G401 (cell line): ENCODE measurements at regions not wholly inside any gene's neighbourhood (a gene's known extent, or its start where the extent isn't known, plus 50 kb on each side); places are given as distances from the start of the nearest gene placed in this dataset.

Experiments used
- DNase-seq: peaks from one replicate; pipeline ENCODE4 v3.0.0-alpha.2; 2015; ENCODE audit warnings: low spot score
- in situ Hi-C: cut with HindIII; loops from 2 replicates; pipeline ENCODE4 v1.10.0; 2016; ENCODE audit warnings: low sequenced_read_pairs, mixed read lengths

DNA sequence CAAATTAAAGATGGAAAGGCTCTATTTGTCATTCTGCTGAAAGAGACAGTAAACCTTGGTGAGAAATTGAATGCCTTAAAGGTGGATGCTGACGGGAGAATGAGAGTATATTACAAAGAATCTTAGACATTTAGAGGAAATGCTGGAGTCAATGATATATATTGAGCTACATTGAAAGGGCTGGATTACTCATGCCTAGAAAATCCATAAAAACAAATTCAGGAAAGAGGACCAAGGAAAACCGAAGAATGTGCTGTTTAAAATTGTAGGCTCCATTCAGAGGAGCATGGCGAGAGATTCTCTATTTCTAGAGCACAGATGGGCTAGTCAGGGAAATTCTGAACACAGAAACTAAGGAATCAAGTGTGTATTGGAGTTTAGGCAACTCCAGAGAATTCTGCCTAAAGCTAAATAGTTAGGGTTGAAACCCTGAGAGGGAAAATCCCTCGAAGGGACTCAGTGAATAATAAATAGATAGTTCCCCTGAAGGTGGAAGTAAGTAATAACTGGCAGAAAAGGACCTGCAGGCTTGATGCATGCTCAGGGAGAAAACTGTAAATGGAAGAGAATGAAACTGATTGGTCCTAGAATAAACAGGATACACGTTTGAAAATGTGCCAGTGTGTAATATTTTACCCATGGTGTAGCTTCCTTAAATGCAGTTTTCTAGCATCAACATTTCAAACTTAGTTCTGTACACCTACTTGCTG, 1532.4 kb upstream of the TENM3 start:
- no peak for DNase-seq
- in situ Hi-C loops = no loop called here

DNA sequence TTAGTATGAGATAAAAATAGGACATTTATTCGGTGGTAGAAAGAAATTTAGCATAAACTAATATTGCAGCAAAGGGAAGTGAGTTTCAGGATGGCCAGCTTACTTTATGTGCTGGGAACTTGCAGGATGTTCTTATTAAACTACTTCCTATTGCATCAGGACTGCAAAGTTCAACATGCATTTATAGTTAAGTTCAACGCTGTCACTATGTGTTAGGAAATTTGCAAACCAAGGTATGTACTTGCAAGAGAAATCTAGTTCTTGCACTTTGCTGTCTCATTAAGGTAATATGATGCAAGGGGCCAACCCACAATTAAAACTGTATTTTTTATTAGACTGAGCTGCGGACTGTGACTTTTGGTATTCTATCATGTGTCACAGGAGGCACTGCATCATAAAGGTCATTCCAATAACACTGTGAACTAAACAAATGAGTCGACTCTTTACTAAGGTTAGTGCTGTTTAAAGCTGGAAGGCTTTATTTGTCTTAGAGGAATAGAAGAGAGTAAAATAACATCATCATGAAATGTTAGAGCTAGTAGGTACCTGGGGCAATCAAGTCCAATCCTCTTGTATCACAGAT, 1525.7 kb upstream of the TENM3 start:
- DNase-seq = no peak
- in situ Hi-C loops = no loop called here

DNA sequence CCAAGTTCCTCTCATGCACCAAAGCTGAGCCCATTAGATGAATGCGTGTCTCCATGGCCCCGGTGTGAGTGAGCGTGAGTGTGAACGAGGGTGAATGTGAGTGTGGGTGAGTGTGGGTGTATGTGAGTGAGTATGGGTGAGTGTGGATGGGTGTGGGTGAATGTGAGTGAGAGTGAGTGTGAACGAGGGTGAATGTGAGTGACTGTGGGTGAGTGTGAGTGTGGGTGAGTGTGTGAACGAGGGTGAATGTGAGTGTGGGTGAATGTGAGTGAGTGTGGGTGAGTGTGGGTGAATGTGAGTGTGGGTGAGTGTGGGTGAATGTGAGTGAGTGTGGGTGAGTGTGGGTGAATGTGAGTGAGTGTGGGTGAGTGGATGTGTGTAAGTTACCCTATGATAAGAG, 1521.8 kb upstream of the TENM3 start:
- in situ Hi-C loops = no loop called here
- no peak for DNase-seq

- no peak for DNase-seq
- in situ Hi-C loops = no loop called here
Observed at GRCh38 chr4:180726611-180727010, 1516.6 kb upstream of the TENM3 start.

DNA sequence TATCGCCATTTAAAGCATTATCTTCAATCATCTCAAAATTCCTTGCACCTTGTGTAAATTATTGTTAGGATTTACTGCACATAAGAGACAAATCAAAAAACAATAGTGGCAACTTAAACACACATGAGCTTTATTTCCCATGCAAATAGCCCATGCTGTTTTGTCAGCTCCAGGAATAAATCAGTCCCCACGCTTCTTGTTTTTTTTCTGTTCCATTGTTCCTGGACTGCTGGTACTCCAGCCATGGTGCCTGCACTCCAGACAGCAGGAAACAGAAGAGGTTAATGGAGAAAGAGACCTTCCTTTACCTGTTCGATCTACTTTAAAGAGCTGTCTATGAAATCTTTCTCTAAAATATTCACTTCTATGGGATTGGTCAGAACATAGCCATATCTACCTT, 1515.7 kb upstream of the TENM3 start:
- no peak for DNase-seq
- in situ Hi-C loops = no loop called here

- in situ Hi-C loops = no loop called here
- DNase-seq = no peak
Observed at GRCh38 chr4:180734753-180735432, 1508.3 kb upstream of the TENM3 start.

DNA sequence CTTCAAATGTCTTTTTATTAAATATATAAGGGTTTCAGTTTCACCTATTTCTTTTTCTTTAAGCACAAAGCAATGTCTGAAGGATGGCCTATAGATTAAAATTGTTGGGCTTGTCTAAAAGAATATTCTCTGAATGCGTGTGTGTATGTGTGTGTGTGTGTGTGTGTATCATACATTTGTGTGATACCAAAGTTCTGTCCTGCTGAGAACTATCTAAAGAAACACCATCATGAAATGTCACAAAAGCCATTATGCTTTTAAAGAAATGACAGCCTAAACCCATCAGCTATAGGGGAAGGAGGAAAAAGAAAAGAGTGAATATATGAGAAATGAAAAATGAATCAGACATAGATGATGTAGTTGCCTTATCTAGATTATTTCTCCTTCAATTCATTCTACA, 1501.5 kb upstream of the TENM3 start:
- in situ Hi-C loops = no loop called here
- no peak for DNase-seq

DNA sequence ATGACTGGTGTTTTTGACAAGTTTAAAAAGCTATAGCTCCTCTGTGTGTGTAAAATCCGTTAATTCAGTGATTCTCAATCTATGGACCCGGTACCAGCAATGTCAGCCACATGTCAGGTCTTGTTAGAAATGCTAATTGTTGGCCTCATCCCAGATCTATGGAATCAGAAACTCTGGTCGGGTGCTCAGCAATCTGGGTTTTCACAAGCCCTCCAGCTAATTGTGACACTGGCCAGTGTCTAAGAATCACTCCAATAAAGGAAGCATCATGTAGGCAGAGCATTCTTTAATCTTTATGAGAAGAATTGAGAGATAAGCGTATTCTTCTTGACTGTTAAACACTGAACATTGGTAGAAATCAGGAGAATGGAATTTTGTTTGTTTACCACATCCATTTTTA, 1498.2 kb upstream of the TENM3 start:
- no peak for DNase-seq
- in situ Hi-C loops = no loop called here

DNA sequence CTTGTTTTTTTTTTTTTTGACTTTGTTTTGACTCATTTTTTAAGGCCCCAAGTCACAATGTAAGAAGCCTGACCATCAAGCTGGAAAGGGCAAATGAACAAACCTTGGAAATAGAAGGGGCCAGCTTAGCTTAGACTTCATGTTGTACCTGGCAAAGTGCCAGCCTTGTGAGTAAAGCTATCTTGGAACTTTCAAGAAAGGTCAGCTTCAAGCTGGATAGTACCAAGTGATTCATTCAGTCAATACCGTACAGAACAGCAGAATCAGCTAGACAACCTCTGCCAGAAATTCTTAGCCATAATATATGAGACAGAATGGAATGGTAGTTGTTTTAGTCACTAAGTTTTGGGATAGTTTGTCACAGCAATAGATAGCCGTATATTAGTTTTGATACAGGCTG, 1492.2 kb upstream of the TENM3 start:
- DNase-seq = no peak
- in situ Hi-C loops = no loop called here

DNA sequence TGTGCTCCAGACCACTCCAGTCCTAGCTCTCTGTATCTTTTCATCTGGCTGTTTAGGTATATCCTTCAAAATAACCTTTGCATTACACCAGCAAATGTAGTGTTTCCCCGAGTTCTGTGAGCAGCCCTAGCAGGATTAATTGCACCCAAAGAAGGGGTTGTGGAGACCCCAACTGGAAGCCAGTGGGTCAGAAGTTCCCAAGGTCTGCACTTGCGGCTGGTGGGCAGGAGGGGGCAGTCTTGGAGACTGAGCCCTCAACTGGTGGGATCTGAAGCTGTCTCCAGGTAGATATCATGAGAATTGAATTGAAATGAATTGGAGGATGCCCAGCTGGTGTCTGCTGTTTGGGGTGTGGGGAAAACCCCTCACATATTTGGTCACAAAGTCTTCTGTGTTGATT, 1485.3 kb upstream of the TENM3 start:
- in situ Hi-C loops = no loop called here
- DNase-seq = no peak

- no peak for DNase-seq
- in situ Hi-C loops = no loop called here
Observed at GRCh38 chr4:180766045-180766444, 1477.2 kb upstream of the TENM3 start.

GRCh38 chr4:180766944-180767729, 1476.1 kb upstream of the TENM3 start:
- DNase-seq = no peak
- in situ Hi-C loops = no loop called here

DNA sequence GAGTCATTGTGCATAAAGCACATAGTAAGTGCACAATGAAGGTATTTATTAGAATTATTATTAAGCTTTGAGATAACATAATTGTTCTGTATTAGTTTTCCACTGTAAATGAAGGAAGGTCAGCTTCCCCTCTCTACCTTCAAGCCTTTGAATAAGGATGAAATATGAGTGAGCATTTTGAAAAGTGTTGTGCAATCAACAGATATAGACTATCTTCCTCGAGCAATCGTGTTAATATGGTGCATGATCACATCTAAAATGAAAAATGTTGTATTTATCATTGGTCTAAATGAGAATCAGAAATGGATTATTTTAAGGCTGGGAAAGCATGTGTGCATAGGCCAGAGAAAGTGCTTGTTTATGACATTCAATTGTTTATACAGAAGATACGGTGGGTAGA, 1474.6 kb upstream of the TENM3 start:
- in situ Hi-C loops = no loop called here
- DNase-seq = no peak

- no peak for DNase-seq
- in situ Hi-C loops = no loop called here
Observed at GRCh38 chr4:180769791-180770190, 1473.4 kb upstream of the TENM3 start.

- in situ Hi-C loops = no loop called here
Observed at GRCh38 chr4:180770265-180770664, 1472.9 kb upstream of the TENM3 start.

DNA sequence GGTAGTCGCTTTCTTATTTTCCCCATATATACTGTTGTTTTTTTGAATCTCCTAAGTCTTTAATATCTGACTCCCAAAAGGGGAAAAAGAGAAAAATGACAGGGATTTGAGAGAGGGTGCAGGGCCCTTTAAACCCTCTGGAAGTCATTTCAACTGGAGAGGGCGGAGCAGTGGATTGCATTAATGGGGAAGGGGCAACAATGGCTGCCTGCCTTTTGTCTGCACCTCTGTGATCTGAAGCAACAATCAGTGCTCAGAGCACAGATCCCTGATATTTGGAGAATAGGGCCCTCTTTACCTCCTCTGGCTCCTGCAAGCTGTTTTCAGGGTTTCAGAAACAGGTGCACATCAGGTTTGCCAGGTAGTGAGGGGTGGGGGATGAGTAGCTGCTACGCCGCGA, 1458.3 kb upstream of the TENM3 start:
- DNase-seq = no peak
- in situ Hi-C loops = no loop called here

More at GRCh38 chr4:180770265-180770664, 1472.9 kb upstream of the TENM3 start:
- no peak for DNase-seq

DNA sequence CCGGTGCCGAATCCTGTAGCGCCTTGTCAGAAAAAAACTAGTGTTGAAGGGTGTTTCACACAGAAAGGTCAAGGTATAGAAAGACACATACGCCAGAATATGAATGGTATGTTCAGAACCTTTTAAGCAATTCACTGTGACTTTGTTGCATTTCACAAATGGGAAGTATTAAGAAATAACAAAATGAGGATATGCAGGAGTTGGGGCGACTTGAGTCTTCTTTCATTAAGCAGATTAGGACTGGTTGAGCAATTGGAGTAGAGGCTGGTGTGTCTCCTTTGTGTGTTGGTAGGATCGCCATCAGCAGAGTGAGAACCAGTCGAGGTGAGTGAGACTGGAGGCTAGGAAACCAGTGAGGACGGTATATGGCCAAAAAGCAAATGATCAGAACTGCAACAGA, 1454.5 kb upstream of the TENM3 start:
- no peak for DNase-seq
- in situ Hi-C loops = no loop called here

DNA sequence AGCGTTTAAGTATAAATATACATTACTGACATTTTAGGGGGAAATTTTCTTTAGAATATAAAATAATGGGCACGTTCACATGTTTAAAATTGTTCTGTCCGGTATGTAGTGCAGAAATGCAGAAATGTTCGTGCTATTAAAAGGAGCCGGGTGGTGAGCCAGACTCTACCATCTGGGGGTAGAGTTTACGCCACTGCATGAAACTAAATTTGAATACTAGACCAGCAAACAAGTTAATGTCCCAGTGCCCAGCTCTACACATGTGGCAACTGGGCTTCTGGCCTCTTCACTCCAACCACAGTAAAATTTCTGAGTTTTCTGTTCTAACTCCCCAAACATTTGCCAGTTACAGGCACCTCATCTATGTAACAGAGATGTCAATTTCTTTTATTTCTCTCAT, 1453.3 kb upstream of the TENM3 start:
- DNase-seq = no peak
- in situ Hi-C loops = no loop called here

DNA sequence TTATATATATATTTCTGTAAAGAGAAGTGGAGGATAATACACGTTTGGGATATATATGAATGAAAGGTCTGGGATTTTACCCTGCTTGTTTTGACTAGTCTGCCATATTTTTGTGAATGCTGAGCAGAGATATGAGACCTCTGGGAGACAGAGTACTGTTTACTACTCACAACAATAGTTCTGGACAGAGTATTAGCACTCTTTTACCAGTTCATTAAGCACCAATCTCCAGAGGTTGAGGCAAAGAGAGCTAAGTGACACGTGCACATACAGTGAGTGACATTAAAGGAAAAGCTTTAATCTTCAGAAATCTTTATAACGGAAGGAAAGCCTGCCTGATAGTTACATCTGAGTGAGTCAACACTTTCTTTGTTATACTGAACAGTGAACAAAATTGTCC, 1452.7 kb upstream of the TENM3 start:
- DNase-seq = no peak
- in situ Hi-C loops = no loop called here

DNA sequence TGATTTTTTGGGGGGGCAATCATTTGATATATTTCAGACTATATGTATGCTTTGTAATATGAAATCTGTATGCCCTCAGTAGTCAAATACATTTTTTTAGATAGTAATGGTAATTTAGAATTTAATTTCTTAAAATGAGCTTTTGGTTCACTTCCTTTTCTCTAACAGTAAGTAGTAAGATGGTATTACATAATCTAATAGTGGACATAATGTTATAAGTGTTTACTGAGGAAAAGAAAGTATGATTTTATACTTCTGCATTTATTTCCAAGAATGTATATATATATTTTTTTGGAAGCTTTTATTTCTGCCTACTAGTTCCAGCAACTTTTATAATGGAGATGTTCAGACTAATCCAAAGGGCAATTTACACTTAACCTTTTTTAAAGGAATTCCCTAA, 1450.7 kb upstream of the TENM3 start:
- in situ Hi-C loops = no loop called here
- no peak for DNase-seq
